ENCODE measurements at regions not wholly inside any gene's neighbourhood (a gene's known extent, or its start where the extent isn't known, plus 50 kb on each side); places are given as distances from the start of the nearest gene placed in this dataset.

DNA sequence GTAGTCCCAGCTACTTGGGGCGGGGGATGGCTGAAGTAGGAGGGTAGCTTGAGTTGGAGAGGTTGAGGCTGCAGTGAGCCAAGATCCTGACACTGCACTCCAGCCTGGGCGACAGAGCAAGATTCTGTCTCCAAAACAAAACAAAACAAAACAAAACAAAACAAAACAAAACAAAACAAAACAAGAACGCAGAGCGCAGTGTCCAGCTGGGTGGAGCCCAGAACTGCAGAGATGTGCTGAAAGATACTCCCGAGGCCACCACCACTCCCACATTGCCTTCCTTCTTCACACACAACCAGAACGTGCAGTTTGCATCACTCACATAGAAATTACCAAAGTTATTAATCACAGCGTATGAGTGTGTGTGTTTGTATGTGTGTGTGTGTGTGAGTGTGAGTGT lies 222.9 kb upstream of the ASIC2 start:
- DNase-seq (ENCODE audit: low read depth) = no peak

DNA sequence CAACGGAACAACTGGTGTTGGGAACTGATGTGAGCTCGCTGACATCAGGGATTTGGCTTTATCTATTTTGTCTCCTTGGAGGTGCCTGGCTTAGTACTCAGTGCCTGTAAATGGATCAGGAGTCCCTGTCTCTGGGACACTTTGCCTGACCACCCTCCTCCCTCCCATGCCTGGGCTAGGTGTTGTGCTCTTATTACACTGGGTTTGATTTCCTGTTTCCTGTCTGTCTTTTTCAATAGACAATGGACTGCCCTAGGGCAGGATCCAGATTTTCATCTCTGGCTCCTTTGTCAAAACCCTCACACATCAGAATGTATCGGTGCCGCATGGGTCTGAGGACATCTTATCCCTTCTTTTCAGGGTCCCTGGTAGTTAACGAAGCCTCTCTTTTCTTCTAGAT lies 223.6 kb upstream of the ASIC2 start:
- no peak for DNase-seq (ENCODE audit: low read depth)

DNA sequence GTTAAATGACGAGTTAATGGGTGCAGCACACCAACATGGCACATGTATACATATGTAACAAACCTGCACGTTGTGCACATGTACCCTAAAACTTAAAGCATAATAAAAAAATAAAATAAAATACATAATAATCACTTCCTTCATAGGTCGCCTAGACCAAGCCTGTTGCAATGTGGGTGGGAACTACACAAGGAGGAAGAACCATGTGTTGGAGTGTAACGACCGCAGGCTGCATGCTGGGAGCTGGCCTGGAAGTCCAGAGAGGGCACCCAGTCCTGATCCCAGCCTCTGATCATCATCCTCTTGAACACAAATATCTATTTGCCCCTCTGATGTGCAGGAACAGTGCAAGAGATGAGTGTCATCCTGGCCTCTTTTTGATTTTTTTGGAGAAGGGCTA lies 224.7 kb upstream of the ASIC2 start:
- no peak for DNase-seq (ENCODE audit: low read depth)

DNA sequence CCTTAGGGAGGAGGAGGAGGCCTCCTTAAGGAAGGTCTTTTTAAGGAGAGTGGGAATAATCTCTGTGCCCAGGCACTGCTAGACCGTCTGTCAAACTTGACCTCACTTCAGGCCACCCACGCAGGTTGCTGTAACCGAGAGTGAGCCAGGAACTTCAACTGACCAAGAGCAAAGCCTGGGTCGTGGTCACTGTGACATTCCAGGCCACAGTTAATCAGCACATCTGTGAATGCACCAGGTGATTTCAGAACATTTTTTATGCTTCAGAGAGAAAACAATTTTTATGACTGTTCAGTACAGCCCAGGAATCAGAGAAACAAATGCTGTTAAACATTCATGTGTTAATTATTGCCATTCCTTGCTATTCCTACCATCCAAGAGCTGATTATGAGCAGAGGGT lies 226.6 kb upstream of the ASIC2 start:
- DNase-seq (ENCODE audit: low read depth) = no peak

DNA sequence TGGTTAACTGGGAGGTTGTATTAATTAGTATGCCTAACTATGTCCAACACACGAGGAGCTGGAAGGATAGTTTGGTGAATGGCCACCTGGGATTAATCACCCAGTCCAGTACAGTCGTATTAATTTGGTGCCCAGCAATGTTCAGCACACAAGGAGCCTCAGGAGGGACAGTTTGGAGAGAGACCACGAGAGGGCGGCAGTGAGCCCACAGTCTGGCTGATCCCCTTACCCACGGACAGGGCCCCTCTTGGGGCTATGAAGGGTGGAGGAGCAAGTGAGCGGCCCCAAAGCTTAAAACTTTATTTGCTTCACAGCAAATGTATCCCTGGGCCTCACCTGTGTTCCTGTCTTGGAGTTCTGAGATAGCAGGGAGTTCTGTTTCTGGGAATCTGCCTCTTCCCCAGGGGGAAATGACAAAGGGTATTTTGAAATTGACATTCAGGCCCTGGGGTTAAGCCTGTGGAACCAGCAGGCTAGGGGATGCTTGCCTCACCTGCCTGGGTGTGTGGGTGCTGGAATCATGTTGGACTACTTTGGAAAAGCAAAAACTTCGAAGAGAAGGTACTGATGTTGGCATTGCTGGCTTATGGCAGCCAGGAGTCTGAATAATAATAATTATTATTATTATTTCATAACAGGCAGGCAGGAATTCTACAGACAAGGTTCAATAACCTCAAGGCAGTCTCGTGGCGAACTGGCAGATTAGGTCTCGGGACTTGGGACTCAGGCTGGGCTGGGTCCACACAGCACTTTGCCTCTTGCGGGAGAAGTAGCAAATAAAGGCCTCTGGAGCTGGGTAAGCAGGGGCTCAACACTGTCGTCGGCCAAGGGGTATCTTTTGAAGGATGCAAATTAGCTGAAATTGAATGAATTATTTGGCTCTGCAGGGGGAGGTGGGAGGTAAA lies 227.6 kb upstream of the ASIC2 start:
- DNase-seq (ENCODE audit: low read depth) = no peak

DNA sequence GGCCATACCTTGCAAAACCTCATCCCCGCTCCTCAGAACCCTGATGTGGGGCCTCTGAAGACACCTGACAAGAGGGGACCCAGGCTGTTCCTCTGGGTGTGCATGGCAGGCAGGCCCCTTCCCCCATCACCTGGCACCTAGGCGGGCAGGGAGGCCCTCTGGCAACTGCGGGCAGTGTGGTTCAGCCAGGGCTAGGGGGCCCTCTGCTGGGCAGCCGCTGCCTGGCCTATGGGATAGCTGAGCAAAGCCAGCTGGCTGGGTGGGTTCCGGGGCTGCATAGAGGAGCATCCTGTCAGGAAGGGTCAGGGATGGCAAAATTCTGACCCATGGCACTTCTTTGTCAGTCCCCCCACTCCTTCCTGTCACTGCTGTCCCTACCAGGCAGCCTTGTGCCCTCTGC lies 228.7 kb upstream of the ASIC2 start:
- no peak for DNase-seq (ENCODE audit: low read depth)

DNA sequence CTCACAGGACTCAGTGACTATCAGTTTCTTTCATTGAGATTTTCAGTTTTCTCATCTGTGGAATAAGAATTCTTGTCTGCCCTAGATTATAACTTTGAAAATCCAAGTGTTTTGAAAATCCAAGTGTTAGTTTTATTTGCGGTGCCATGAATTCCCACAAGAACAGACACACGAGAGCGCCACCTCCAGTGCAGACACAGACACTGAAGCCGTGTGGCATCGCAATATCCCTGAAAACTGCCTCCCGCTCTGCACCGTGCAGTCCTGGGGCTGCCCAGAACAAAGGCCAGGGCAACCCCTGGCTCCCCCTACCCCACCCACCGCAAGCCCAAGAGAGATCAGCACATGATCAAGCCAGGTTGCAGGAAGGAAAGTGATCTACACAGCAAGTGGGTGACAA lies 229.5 kb upstream of the ASIC2 start:
- no peak for DNase-seq (ENCODE audit: low read depth)

DNA sequence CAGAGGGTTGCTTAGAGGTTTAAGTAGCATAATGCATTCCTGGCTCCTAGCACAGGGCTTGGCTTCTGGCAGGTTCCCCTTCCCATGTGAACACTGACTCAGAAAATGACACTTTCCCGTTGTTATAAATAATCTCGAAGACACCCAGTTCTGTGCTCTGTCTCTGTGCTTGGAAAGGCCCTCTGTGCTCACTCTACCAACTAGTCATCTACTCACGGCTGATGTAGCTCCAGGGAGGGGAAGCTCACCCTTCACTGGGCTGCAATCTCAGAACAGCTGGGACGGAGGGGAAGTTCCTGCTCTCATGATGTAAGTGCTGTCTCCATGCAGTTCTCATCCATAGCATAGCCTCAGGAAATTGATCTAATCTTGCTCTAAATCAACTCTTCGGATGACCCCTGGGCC lies 230.5 kb upstream of the ASIC2 start:
- no peak for DNase-seq (ENCODE audit: low read depth)

DNA sequence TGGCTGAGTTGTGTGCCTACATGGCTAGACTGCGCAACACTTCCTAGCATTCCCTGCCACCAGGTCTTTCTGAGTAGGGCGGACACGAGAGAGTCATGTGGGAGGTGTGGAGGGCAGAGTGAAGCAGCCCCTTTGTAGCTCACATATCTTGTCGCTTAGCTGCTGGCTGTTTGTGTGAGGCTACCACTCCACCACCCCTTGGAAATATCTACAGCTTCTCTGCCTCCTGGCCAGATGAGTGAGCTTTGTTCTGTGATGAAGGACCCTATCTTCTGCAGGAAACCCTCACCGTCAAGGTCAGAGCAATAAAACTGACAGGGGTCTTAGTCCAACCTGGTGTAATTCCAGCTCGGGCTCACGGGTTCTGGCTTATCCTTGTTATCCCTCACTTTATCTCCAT lies 232.1 kb upstream of the ASIC2 start:
- no peak for DNase-seq (ENCODE audit: low read depth)

DNA sequence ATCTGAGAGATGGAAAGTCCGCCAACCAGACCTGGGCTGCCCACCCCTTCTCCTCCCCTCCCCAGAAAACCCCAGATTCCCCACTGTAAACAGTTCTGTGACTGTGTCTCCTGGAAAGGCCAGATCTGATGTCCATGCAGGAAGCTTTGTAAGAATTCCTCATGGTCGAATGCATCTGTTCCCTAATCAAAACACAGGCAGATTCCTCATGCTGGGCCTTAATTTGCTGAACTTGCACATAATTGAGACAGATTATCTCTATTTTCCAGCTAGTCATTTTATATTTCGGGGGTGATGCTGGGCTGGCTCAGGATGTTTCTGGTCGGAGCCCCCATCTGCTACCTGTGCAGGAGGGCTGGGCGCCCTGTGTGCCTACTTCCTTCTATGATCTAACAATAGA lies 233.6 kb upstream of the ASIC2 start:
- DNase-seq (ENCODE audit: low read depth) = no peak

DNA sequence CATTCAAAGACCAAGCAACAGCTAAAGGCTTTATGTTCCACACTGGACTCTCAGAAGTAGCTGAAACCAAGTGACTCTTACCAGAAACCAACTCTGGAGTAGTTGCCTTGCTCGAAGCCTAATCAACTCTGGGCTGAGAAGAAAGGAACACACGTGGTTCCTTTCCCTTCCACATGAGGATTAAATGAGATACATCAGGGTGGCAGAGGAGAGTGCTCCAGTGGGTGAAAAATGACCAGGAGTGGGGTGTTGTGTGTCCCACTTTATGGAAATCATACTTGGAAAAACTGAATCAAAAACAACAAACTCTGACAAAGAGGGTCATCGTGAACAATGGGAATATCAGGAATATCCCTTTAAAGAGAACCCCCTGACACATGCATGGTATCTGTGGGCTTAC lies 234.2 kb upstream of the ASIC2 start:
- DNase-seq (ENCODE audit: low read depth) = no peak

DNA sequence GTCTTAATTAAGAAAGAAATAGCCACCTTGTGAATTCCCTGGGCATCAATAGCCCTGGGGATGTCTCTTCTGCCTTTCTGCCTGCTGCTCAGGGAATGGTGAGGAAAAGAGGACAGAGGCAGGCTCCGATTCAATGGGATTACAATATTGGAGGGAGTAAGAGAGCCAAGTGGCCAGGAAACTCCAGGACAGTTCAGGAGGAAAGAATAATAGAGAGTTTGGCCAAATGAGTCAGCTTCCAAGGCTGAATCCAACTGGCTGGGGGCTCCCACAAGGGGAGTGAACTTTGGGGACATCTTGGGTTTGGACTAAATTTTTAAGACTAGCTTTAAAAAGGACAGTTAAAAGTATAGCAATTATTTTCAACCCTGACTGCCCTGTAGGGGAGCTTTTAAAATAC lies 235.8 kb upstream of the ASIC2 start:
- DNase-seq (ENCODE audit: low read depth) = no peak

DNA sequence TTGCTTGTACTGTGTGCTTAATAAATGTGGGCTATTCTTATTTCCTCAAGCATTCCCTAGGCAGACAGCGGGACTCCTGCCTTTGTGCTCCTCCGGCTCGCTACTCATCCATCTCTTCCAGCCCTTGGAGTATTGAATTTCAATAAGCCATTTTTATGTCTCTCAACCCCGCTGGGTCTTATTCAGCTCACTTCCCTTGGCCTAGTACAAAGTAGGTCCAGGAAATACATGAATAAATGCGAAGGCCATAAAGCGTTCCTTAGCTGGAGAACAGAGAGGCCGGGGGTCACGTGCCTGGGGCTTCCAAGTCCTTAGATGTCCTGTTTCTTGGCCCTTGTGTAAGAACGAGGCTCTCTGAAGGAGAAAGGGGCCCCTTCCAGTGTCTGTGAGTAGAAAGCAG lies 236.7 kb upstream of the ASIC2 start:
- DNase-seq (ENCODE audit: low read depth) = no peak

DNA sequence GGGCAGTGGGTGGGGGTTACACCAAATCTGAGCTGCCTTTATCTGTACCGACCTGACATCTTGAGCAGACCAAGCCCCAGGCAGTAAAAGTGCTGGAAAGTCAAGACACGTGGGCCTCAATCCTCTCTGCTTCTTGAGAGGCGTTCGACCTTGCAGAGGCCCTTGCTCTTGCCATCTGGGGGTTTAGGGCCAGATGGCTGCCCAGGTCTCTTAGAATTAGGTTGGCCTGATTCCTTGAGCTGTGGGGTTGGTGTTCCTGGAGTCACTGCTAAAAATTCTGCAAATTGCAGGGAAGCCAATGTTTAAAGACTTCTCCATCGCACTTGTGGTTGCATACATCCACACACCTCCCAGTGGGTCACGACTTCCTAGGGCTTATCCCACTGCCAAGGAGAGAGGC lies 238.2 kb upstream of the ASIC2 start:
- DNase-seq (ENCODE audit: low read depth) = no peak

DNA sequence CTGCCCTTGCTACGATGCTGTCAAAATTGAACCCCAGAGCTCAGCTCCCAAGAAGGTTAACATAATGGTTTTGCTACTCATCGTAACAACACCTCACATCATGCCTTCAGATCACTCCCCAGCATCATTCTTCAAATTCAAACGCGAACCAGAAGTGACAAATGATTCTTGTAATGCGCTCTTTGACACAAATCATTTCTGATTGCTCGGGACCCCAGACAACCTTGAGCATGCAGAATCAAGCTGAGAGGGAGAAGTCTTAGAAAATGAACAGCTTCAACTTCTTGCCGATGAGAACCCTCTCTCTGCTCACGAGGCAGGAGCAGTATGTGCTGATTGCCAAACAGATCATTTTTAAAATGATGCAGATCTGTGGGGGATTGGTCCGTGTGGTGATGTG lies 241.0 kb upstream of the ASIC2 start:
- no peak for DNase-seq (ENCODE audit: low read depth)

DNA sequence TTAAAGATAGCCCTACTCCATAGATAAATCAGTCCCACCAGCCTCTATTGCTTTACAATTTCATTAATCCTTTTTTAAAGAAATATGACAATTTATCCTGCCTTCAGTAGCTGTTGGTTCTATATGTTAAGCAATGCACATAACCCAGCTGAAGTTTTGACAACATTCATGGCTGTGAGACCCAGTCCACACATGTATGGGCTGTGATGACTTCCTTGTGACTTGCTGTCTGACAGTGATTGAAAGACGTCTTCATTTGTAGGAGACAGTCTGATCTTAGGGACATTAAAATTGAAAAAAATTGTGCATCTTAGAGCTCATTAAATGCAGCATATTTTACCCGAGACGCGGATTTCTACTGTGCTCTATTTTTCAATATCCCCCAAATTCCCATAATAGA lies 252.0 kb upstream of the ASIC2 start:
- no peak for DNase-seq (ENCODE audit: low read depth)

DNA sequence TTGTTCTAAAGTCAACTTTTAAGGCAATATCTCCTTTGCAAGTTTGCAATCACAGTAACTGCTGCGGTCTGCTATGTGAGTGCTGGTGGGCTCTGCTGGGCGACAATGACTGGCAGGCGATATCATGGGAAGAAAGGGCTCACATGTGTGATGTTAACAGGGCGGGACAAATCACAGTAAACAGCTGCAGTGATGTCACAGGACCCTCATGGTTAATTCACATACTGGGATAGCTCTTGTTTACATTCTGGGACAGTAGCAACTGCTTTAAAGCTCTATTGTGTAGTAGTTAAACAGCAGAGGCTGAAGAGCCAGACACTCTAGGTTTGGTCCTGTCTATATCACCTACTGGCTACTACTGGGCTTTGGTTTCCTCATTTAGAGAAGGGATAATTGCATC lies 257.2 kb upstream of the ASIC2 start:
- DNase-seq (ENCODE audit: low read depth) = no peak

DNA sequence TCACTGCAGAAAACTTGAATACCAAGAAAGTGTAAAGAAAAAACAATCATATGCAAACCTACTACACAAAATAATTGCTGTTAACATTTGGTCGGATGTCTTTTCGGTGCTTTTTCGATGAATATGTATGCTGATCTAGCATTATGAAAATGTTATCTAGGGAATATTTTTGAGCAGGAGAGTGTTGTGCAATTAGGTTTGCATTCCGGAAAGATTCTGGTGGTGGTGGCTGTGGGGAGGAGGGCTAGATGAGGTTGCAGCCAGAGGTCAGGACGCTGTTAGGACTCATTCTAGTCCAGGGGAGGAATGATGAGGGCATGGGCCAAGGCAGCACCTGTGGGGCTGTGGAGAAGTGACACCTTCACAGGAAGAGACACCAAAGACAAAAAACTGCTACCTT lies 258.0 kb upstream of the ASIC2 start:
- DNase-seq (ENCODE audit: low read depth) = no peak

DNA sequence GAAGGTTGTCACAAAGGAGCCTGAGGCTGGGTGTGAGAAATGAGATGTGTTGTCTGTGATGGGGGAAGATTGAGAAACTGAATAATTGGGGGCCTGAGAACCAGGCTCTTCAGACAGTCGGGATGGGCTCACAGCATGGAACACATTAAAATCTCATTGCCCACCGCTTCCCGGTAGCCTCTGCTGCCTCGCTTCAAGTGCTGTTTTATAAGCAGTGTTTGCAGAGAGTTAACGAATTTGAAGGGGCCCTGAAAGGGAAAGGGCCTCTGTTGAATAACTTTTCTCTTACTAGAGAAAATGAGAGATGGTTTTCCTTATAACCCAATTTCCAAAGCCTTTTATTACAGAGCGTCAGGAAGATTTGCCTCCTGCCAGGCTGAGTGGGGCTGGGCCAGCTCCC lies 258.8 kb upstream of the ASIC2 start:
- DNase-seq (ENCODE audit: low read depth) = no peak

DNA sequence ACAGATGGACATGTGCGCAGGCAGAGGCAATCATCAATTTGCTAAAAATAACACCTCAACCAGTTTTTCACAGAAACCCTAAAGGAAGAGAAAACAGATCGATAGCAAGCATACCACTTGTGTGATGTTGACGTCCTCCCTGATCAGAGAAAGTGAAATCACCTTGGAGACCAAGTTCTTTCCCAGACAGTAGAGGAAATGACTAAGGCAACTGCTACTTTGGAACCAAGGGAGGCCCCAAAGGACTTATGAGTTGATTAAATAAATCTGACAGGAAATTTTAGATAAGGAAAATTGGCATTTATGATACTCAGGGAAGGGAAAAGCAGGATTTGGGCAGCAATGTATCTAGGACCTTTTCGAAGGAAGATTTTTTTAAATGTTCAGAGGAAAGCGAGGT lies 267.1 kb upstream of the ASIC2 start:
- DNase-seq (ENCODE audit: low read depth) = no peak

DNA sequence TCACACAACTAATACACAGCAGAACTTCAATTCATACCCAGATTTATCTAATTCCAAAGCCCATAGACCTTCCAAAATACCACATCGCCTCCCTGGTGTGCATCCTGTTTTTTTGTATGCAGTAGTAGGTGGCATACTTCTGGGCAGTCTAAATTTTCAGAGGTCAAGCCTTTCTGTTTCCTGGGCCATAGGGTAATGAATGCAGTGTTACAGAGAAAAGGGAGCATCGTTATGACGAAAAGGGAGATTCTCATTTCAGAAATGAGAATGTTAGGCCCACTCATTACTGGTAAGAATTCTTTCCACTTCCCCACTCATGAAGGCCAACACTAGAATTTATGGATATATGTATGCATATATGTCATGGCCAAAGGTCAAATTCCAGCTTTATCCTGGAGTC lies 267.8 kb upstream of the ASIC2 start:
- DNase-seq (ENCODE audit: low read depth) = no peak

DNA sequence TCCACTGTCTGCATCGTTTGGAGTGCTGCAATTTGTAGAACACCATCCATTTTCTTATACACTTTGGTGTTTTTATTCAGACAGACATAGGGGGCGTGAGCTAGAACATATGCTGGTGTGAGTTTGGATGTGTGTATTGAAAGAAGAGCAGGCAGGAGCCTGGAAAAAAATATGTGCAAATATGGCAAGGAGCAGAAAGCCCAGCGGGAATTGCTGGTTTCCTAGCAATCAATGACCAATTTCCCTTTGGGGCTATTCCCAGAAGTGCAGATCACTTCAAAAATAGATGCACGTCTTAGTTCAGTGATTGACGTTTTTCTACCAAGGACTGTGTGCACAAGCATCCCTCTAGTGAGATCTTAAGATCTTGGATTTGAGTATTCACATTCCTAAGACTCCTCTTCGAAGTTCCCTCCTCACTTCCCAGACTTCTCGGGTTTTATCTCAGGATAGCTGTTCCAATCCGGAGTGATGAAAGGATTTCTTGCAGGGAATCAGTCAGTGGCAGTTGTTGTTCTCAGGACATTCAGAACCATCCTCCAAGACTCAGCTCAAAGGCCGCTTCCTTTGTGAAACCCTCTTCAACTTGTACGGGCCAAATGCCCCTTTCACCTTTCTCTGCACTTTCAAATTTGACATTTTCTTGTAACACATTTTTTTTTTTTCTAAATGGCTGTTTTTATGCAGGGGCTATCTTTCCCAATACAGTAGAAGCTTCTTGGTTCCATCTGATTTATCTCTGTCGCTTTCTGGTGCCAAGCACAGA lies 268.7 kb upstream of the ASIC2 start:
- no peak for DNase-seq (ENCODE audit: low read depth)

DNA sequence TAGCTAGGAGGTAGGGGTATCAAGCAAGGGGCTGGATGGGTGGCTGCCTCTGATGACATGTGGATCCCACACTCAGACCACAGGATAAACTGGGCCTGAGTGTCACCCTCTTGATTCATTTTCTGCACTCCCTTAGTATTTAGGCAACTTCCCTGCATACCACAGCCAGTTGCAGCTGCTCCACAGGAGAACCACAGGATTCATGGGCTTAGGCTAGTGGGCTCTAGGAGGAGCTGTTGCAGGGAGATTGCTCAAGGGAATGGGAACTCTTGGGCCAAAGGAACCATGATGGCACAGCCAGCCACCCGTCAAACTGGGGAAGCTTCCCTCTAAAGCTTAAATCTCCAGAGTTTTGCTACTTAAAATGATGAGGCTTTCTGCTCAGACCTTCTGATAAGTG lies 269.7 kb upstream of the ASIC2 start:
- DNase-seq (ENCODE audit: low read depth) = no peak

DNA sequence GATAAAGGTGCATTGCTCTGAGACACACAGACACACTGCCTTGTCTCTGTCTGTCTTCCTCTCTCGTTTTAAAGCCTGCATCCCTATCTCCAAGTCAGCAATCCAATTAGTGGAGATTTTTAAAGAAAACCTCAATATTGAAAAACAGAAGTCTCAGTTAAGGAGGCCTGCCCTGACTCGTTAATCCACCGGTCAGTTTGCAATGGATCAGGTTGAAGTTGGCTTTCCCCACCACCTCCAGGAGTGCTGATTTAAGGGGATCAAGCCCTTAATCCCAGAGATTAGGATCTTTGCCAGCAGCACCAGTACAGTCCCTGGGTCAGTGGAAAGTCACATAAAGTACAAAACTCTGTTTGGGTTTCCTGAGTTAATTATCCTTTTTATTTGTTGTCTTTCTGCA lies 271.1 kb upstream of the ASIC2 start:
- DNase-seq (ENCODE audit: low read depth) = no peak

All from T-helper 22 cell (primary cell).